ENCODE measurements at regions not wholly inside any gene's neighbourhood (a gene's known extent, or its start where the extent isn't known, plus 50 kb on each side); places are given as distances from the start of the nearest gene placed in this dataset.

DNA sequence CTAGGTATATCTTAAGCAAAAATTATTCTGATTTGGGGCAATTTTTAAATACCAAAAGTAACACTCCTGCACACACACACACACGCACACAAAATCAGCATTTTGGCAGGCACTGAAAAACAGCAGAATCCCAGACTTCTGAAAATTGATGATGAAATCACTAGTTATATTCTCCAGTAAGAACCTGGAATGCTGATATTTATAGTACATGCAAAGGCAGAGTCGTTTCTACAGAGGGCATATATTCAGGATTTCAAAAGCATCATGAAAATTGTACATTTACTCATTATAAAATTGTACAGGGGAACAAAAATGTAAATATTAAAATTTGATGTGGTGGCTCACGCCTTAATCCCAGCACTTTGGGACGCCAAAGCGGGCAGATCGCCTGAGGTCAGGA, 352.5 kb upstream of the PITX2 start:
- no peak overlapping the region for H3K23ac ChIP-seq (ENCODE audit: insufficient read length)
- H3K79me1 ChIP-seq (ENCODE audit: low read depth, low read length), result no peaks in the 10 kb centered on the region
- no peak overlapping the region for H2BK5ac ChIP-seq (ENCODE audit: low read depth, low read length)
- H3K4ac ChIP-seq (replicated peaks; ENCODE audit: insufficient read length, low read depth, low read length), result no peak overlapping the region
- no peaks in the 10 kb centered on the region for H3K27me3 ChIP-seq (replicated peaks in 1 of 4; ENCODE audit: control insufficient read depth in 3 of 4, extremely low read depth in 1 of 4, insufficient read depth in 3 of 4, low read length in 3 of 4)
- H3K4me3 ChIP-seq (ENCODE audit: extremely low read depth in 1 of 4, insufficient read depth in 2 of 4, low read depth in 3 of 4, low read length in 4 of 4), result no peak overlapping the region
- H3K4me1 ChIP-seq (replicated peaks in 1 of 4; ENCODE audit: control insufficient read depth in 3 of 4, insufficient read depth in 4 of 4, low read length in 3 of 4), result no peaks in the 10 kb centered on the region
- no peak overlapping the region for H3K9ac ChIP-seq (replicated peaks in 1 of 4; ENCODE audit: extremely low read depth in 1 of 4, low read depth in 3 of 4, low read length in 3 of 4)
- no peak overlapping the region for H2BK120ac ChIP-seq (replicated peaks; ENCODE audit: low read depth, low read length)
- no peak overlapping the region for H4K91ac ChIP-seq (replicated peaks; ENCODE audit: insufficient read length, low read length)
- no peak overlapping the region for H3K18ac ChIP-seq (ENCODE audit: extremely low read depth, low read length)
- no peak overlapping the region for H2AK5ac ChIP-seq (ENCODE audit: low read depth, low read length)
- 92% methylated on average over 6 of the region's 6 CpGs; no CpG with 5 or more reads in 1 of the 2 experiments for WGBS, 2 experiments (ENCODE audit: extremely low coverage in 1 of 2, insufficient coverage in 1 of 2, insufficient read length in 1 of 2, insufficient replicate concordance in 2 of 2, low coverage in 1 of 2, low lambda C conversion rate in 2 of 2, missing lambda C conversion rate in 1 of 2)
- no peaks in the 10 kb centered on the region; the same call in 1 of the 2 replicates for H3K23me2 ChIP-seq (ENCODE audit: low read depth, low read length)
- FAIRE-seq (no peak), DNase-seq (ENCODE audit: low read depth in 1 of 2, low spot score in 2 of 2) (no peak)
- H3K56ac ChIP-seq (replicated peaks; ENCODE audit: insufficient read length, low read depth, low read length), result no peak overlapping the region
- ChIA-PET POLR2A (ENCODE audit: partially characterized antibody) (no interaction called here), CTCF (ENCODE audit: partially characterized antibody) (no interaction called here)
- no peaks in the 10 kb centered on the region for H3K79me2 ChIP-seq (ENCODE audit: control insufficient read depth in 1 of 2, insufficient read depth in 2 of 2, low read length in 2 of 2)
- no peak overlapping the region for H3K27ac ChIP-seq (ENCODE audit: low read depth, low read length)
- H2BK15ac ChIP-seq (ENCODE audit: low read length), result no peak overlapping the region
- H4K8ac ChIP-seq (ENCODE audit: extremely low read depth, insufficient read depth, low read length), result no peak overlapping the region
- no peak overlapping the region for H2AFZ ChIP-seq (ENCODE audit: low read length)
- no peak overlapping the region for H3K4me2 ChIP-seq (ENCODE audit: insufficient read depth in 1 of 2, low read depth in 2 of 2, low read length in 2 of 2)
- no peak overlapping the region for H4K5ac ChIP-seq (ENCODE audit: insufficient read length, low read depth, low read length)
- no peaks in the 10 kb centered on the region for H3K36me3 ChIP-seq (ENCODE audit: control insufficient read depth in 2 of 4, insufficient read depth in 4 of 4, low read length in 3 of 4)
- H3K14ac ChIP-seq (ENCODE audit: insufficient read length), result no peak overlapping the region
- no peak overlapping the region for H2BK12ac ChIP-seq (ENCODE audit: low read depth, low read length)
- no peak overlapping the region for H2BK20ac ChIP-seq (ENCODE audit: low read length)
- peaks cover 0 to 2% of the 10 kb centered on the region in 2 experiments for H4K20me1 ChIP-seq (replicated peaks in 1 of 2; ENCODE audit: control insufficient read depth in 1 of 2, insufficient read depth in 2 of 2, low read length in 2 of 2)
- H3K9me3 ChIP-seq (ENCODE audit: insufficient read depth in 2 of 2, low read depth in 1 of 2, low read length in 1 of 2), result no peaks in the 10 kb centered on the region
- TF ChIP-seq TCF12 (IDR thresholded peaks at IDR 0.05; ENCODE audit: low read depth, low read length) (no peak), JUN (IDR thresholded peaks at IDR 0.05; ENCODE audit: low read depth, low read length) (no peak), GTF2F1 (IDR thresholded peaks at IDR 0.05; ENCODE audit: borderline replicate concordance, low read depth, low read length) (no peak), GABPA (IDR thresholded peaks at IDR 0.05; ENCODE audit: borderline replicate concordance, insufficient read depth, low read length) (no peak), KDM1A (IDR thresholded peaks at IDR 0.05; ENCODE audit: borderline replicate concordance, low read length) (no peak), POU5F1 (IDR thresholded peaks at IDR 0.05; ENCODE audit: low read depth, low read length) (no peak), CBX5 (IDR thresholded peaks at IDR 0.05; ENCODE audit: low read depth, low read length) (no peak), PHF8 (conservative IDR thresholded peaks at IDR 0.05; ENCODE audit: low read depth, low read length) (no peak), KDM5A (IDR thresholded peaks at IDR 0.05; ENCODE audit: low read length) (no peak), RAD21 (IDR thresholded peaks at IDR 0.05 in 1 of 2, conservative IDR thresholded peaks at IDR 0.05 in 1 of 2; ENCODE audit: low read depth in 2 of 2, low read length in 2 of 2) (no peak), POLR2A (IDR thresholded peaks at IDR 0.05; ENCODE audit: control extremely low read depth in 1 of 2, low read depth in 2 of 2, low read length in 2 of 2) (no peak), SP1 (IDR thresholded peaks at IDR 0.05; ENCODE audit: low read depth, low read length) (no peak), RBBP5 (IDR thresholded peaks at IDR 0.05; ENCODE audit: borderline replicate concordance, low read depth, low read length) (no peak), CREB1 (IDR thresholded peaks at IDR 0.05) (no peak), KDM4A (IDR thresholded peaks at IDR 0.05; ENCODE audit: low read depth, low read length, severe bottlenecking) (no peak)
